Endothelial cell of umbilical vein (primary cell): ENCODE measurements at regions not wholly inside any gene's neighbourhood (a gene's known extent, or its start where the extent isn't known, plus 50 kb on each side); places are given as distances from the start of the nearest gene placed in this dataset.

Experiments
- BruUV-seq: library from RNA; stranded (reverse); fragments of 400-500 nt; replicated peaks from 2 replicates; lab custom pipeline; 2021; lab: Mats Ljungman, UMichigan
- CTCF ChIA-PET: fragments of 300-600, 350-600 bp; sonication (Branson Sonifier 250); formaldehyde crosslinking; loops from one replicate; lab custom pipeline; 2021; ENCODE audit warnings: antibody characterized with exemption, inconsistent platforms; lab: Charles Lee
- POLR2A ChIA-PET: fragments of 300-600, 350-600 bp; sonication (Branson Sonifier 250); formaldehyde crosslinking; loops from one replicate; lab custom pipeline; 2021; ENCODE audit warnings: antibody characterized with exemption, inconsistent platforms; lab: Charles Lee
- DNase-seq: peaks from one replicate; pipeline ENCODE4 v3.0.0-alpha.2; 2011; ENCODE audit warnings: low read depth, low spot score
- FAIRE-seq: peaks from 2 replicates; lab custom pipeline; 2011; peaks lifted over from hg19 to GRCh38; lab: Jason Lieb, UNC
- H2AFZ ChIP-seq: 2 replicates; pipeline ENCODE4 v1.6.0; 2012; ENCODE audit warnings: low read depth, low read length, control low read depth, inconsistent platforms
- H3K27ac ChIP-seq: 2 replicates; pipeline ENCODE4 v1.5.1; 2011; ENCODE audit warnings: low read depth, mild to moderate bottlenecking, control low read depth, low read length, moderate library complexity; ENCODE audit not compliant: insufficient read depth
- H3K27me3 ChIP-seq, 2 experiments: 2 replicates each; pipeline versions ENCODE4 v1.6.0 to v1.6.1; 2011; ENCODE audit warnings: low read length in 2 of 2, mixed read lengths in 1 of 2; ENCODE audit not compliant: control insufficient read depth in 2 of 2, insufficient read depth in 2 of 2
- H3K36me3 ChIP-seq, 2 experiments: 2 replicates in 1 of 2; 3 replicates in 1 of 2; pipeline ENCODE4 v1.5.1; 2011; ENCODE audit warnings: low read length in 2 of 2, mild to moderate bottlenecking in 1 of 2, moderate library complexity in 1 of 2; ENCODE audit not compliant: control insufficient read depth in 2 of 2, insufficient read depth in 2 of 2; ENCODE audit errors: extremely low read depth in 1 of 2
- H3K4me1 ChIP-seq: 3 replicates; pipeline ENCODE4 v1.5.1; 2011; ENCODE audit warnings: mild to moderate bottlenecking, low read length; ENCODE audit not compliant: control insufficient read depth, insufficient read depth; ENCODE audit errors: extremely low read depth
- H3K4me2 ChIP-seq: 2 replicates; pipeline ENCODE4 v1.6.1; 2011; ENCODE audit warnings: low read length, control low read depth, mixed read lengths; ENCODE audit not compliant: insufficient read depth
- H3K4me3 ChIP-seq, 3 experiments: fragments of 200-600 bp in 1 of 3; sonication (generic), shearing (Covaris generic) in 1 of 3; replicated peaks in 1 of 3; 2 replicates each; pipeline ENCODE4 v1.5.1; 2011 to 2016; ENCODE audit warnings: control low read depth in 3 of 3, low read length in 3 of 3, mild to moderate bottlenecking in 2 of 3, inconsistent platforms in 1 of 3, low read depth in 1 of 3, moderate library complexity in 1 of 3; ENCODE audit not compliant: insufficient read depth in 1 of 3
- H3K79me2 ChIP-seq: 2 replicates; pipeline ENCODE4 v1.6.0; 2012; ENCODE audit warnings: low read length, inconsistent platforms; ENCODE audit not compliant: control insufficient read depth, insufficient read depth
- H3K9ac ChIP-seq: replicated peaks from 2 replicates; pipeline ENCODE3; 2011; ENCODE audit warnings: low read length, control low read depth; ENCODE audit not compliant: insufficient read depth; ENCODE audit errors: extremely low read depth
- H3K9me1 ChIP-seq: replicated peaks from 3 replicates; pipeline ENCODE4 v1.6.0; 2011; ENCODE audit warnings: mild to moderate bottlenecking, low read length; ENCODE audit not compliant: control insufficient read depth, insufficient read depth; ENCODE audit errors: extremely low read depth
- H3K9me3 ChIP-seq: replicated peaks from 2 replicates; pipeline ENCODE4 v1.5.1; 2012; ENCODE audit warnings: low read length, inconsistent platforms; ENCODE audit not compliant: control insufficient read depth, insufficient read depth
- H4K20me1 ChIP-seq: replicated peaks from 2 replicates; pipeline ENCODE3; 2011; ENCODE audit warnings: mild to moderate bottlenecking, low read length; ENCODE audit not compliant: control insufficient read depth, insufficient read depth; ENCODE audit errors: extremely low read depth
- EZH2 ChIP-seq: IDR thresholded peaks from 2 replicates; pipeline ENCODE4 v1.6.1; 2012; ENCODE audit warnings: borderline replicate concordance, low read depth, mild to moderate bottlenecking, moderate library complexity, low read length, inconsistent platforms; ENCODE audit not compliant: severe bottlenecking
- FOS ChIP-seq: IDR thresholded peaks from 2 replicates; pipeline ENCODE4 v1.6.1; 2011; ENCODE audit warnings: mild to moderate bottlenecking, low read length, moderate library complexity, borderline replicate concordance; ENCODE audit not compliant: insufficient read depth
- GATA2 ChIP-seq: IDR thresholded peaks from 2 replicates; pipeline ENCODE4 v1.7.0; 2011; ENCODE audit warnings: low read depth, mild to moderate bottlenecking, moderate library complexity, mixed read lengths, low read length; ENCODE audit not compliant: insufficient read length, insufficient read depth
- JUN ChIP-seq: IDR thresholded peaks from 2 replicates; pipeline ENCODE4 v1.6.1; 2011; ENCODE audit warnings: borderline replicate concordance, low read depth; ENCODE audit not compliant: insufficient read length, insufficient read depth
- MYC ChIP-seq: IDR thresholded peaks from one replicate; pipeline ENCODE4 v1.6.1; 2011; ENCODE audit warnings: mild to moderate bottlenecking, low read depth, low read length
- POLR2A ChIP-seq: IDR thresholded peaks from 2 replicates; pipeline ENCODE4 v1.6.1; 2012; ENCODE audit warnings: low read depth, mild to moderate bottlenecking, control low read depth, low read length
- POLR2AphosphoS5 ChIP-seq: IDR thresholded peaks from 2 replicates; pipeline ENCODE4 v1.6.1; 2012; ENCODE audit warnings: low read depth, mild to moderate bottlenecking, control low read depth, low read length, moderate library complexity; ENCODE audit not compliant: insufficient read depth
- dilution Hi-C: fragments of 300-500 bp; cut with MboI; formaldehyde crosslinking; loops from one replicate; pipeline ENCODE4 v1.15.0; 2019; ENCODE audit warnings: low sequenced_read_pairs; ENCODE audit not compliant: extremely low pct_ligation_motif_present
- intact Hi-C: fragments of 100-400 bp; cut with micrococcal nuclease; formaldehyde crosslinking; loops from one replicate; pipeline ENCODE4 v1.10.0; 2022
- TF ChIP-seq, protein P1 (sequence below), 2 donors: IDR thresholded peaks; 1 replicate in 1 of 2; 2 replicates in 1 of 2; pipeline ENCODE4 v1.5.1; 2011; ENCODE audit warnings: low read length in 2 of 2, mild to moderate bottlenecking in 2 of 2, moderate library complexity in 2 of 2, control low read depth in 1 of 2, inconsistent platforms in 1 of 2, low read depth in 1 of 2; ENCODE audit not compliant: insufficient read depth in 1 of 2; ENCODE audit errors: extremely low read depth in 1 of 2
- TF ChIP-seq, protein P2 (sequence below): IDR thresholded peaks from 2 replicates; pipeline ENCODE4 v1.6.1; 2011; ENCODE audit not compliant: insufficient read depth, insufficient read length

DNA sequence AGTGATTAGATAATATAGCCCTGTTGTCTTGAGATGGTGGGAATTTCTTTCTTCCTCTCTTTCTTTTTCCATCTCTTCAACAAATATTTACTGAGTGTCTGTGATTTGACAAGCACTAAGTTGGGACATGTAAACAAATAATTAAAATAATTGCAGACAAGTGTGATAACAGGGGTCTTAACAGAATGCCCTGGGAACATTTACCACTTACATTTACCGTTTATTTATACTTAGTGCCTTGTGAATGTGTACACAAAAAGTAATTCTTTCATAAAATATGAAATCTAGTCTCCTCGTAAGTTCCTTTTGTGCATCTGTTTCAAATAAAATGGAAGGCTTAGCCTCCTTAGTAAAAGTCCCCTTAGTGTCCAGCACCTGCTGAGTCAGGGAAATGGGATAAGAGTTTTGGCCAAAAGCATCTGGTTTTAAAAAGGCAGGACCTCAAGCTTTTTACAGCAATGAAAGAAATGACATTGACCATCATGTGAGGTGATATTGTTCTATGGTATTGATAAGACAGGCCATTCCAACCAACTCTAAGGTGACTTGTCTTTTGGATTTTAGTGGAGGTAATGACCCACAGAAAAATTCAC, 188.2 kb downstream of the HS3ST3B1 start:
- CTCF ChIA-PET: no interaction called here
- TF ChIP-seq, protein P1, sequence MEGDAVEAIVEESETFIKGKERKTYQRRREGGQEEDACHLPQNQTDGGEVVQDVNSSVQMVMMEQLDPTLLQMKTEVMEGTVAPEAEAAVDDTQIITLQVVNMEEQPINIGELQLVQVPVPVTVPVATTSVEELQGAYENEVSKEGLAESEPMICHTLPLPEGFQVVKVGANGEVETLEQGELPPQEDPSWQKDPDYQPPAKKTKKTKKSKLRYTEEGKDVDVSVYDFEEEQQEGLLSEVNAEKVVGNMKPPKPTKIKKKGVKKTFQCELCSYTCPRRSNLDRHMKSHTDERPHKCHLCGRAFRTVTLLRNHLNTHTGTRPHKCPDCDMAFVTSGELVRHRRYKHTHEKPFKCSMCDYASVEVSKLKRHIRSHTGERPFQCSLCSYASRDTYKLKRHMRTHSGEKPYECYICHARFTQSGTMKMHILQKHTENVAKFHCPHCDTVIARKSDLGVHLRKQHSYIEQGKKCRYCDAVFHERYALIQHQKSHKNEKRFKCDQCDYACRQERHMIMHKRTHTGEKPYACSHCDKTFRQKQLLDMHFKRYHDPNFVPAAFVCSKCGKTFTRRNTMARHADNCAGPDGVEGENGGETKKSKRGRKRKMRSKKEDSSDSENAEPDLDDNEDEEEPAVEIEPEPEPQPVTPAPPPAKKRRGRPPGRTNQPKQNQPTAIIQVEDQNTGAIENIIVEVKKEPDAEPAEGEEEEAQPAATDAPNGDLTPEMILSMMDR (IDR thresholded peaks at IDR 0.05; ENCODE audit: extremely low read depth in 1 of 2, insufficient read depth in 1 of 2, low read depth in 1 of 2, low read length in 2 of 2): no peak
- TF ChIP-seq, protein P2, sequence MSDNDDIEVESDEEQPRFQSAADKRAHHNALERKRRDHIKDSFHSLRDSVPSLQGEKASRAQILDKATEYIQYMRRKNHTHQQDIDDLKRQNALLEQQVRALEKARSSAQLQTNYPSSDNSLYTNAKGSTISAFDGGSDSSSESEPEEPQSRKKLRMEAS: no peak
- TF ChIP-seq POLR2AphosphoS5 (no peak), EZH2 (no peak), MYC (no peak), GATA2 (no peak), JUN (no peak), POLR2A (no peak), FOS (no peak)
- FAIRE-seq: no peak
- dilution Hi-C loops (no loop called here), intact Hi-C loops (no loop called here)
- no peaks in the 10 kb centered on the region for H3K9me1 ChIP-seq
- H3K4me3 ChIP-seq: no peak overlapping the region
- POLR2A ChIA-PET: no interaction called here
- no peak overlapping the region for H3K4me2 ChIP-seq
- H4K20me1 ChIP-seq: no peaks in the 10 kb centered on the region
- H3K9ac ChIP-seq: no peak overlapping the region
- H2AFZ ChIP-seq: no peak overlapping the region
- peaks cover 3% of the 10 kb centered on the region for H3K9me3 ChIP-seq
- H3K27me3 ChIP-seq: no peaks in the 10 kb centered on the region
- no peak for DNase-seq
- H3K79me2 ChIP-seq: no peaks in the 10 kb centered on the region
- no peaks in the 10 kb centered on the region for H3K4me1 ChIP-seq
- H3K36me3 ChIP-seq: no peaks in the 10 kb centered on the region
- BruUV-seq: no TSS peak
- H3K27ac ChIP-seq: no peak overlapping the region
